SK-N-MC (cell line): ENCODE measurements at regions not wholly inside any gene's neighbourhood (a gene's known extent, or its start where the extent isn't known, plus 50 kb on each side); places are given as distances from the start of the nearest gene placed in this dataset.

Experiments
- DNase-seq: peaks from one replicate; pipeline ENCODE4 v3.0.0-alpha.2; 2011; ENCODE audit warnings: low read depth, low spot score
- H3K27ac ChIP-seq: fragments of 200-600 bp; sonication (generic); 2 replicates; pipeline ENCODE4 v1.5.1; 2016; ENCODE audit warnings: mixed run types
- H3K36me3 ChIP-seq: fragments of 200-600 bp; sonication (generic); 2 replicates; pipeline ENCODE4 v1.6.1; 2017; ENCODE audit warnings: antibody characterized with exemption, low read length, mixed read lengths; ENCODE audit not compliant: insufficient read depth
- H3K4me3 ChIP-seq: fragments of 200-600 bp; sonication (generic); 2 replicates; pipeline ENCODE4 v1.5.1; 2016
- H3K9ac ChIP-seq: fragments of 200-600 bp; sonication (generic); 2 replicates; pipeline ENCODE4 v1.8.0; 2017; ENCODE audit warnings: mixed run types, mixed read lengths; ENCODE audit not compliant: insufficient read length
- H3K9me3 ChIP-seq: fragments of 200-600 bp; sonication (generic); 2 replicates; pipeline ENCODE4 v1.6.1; 2017; ENCODE audit warnings: low read depth, mild to moderate bottlenecking, antibody characterized with exemption, low read length, moderate library complexity, mixed read lengths
- EZH2 ChIP-seq: fragments of 200-600 bp; sonication (generic); IDR thresholded peaks from one replicate; pipeline ENCODE4 v1.6.1; 2017; ENCODE audit warnings: antibody characterized with exemption
- FOXP2 ChIP-seq: optimal IDR thresholded peaks from 2 replicates; pipeline ENCODE3; 2011; ENCODE audit warnings: mild to moderate bottlenecking, moderate library complexity; ENCODE audit not compliant: insufficient read depth; ENCODE audit errors: extremely low read length, control extremely low read depth
- POLR2AphosphoS5 ChIP-seq: IDR thresholded peaks from 2 replicates; pipeline ENCODE4 v1.6.1; 2012; ENCODE audit warnings: mild to moderate bottlenecking, low read depth, low read length, borderline replicate concordance

GRCh38 chr13:53460796-53461195 is 432.2 kb downstream of the OLFM4 start:
- Histone ChIP-seq H3K9me3 (no peaks in the 10 kb centered on the region), H3K9ac (no peak overlapping the region), H3K4me3 (no peak overlapping the region), H3K36me3 (no peaks in the 10 kb centered on the region), H3K27ac (no peak overlapping the region)
- no peak for DNase-seq
- TF ChIP-seq FOXP2 (no peak), POLR2AphosphoS5 (no peak), EZH2 (no peak)

GRCh38 chr13:53463106-53463505 is 434.5 kb downstream of the OLFM4 start:
- H3K9ac ChIP-seq = no peak overlapping the region
- no peak for DNase-seq
- TF ChIP-seq EZH2 (no peak), POLR2AphosphoS5 (no peak), FOXP2 (no peak)
- H3K27ac ChIP-seq = no peak overlapping the region
- H3K4me3 ChIP-seq = no peak overlapping the region
- no peaks in the 10 kb centered on the region for H3K9me3 ChIP-seq
- H3K36me3 ChIP-seq = no peaks in the 10 kb centered on the region

- Histone ChIP-seq H3K4me3 (no peak overlapping the region), H3K27ac (no peak overlapping the region), H3K9ac (no peak overlapping the region), H3K9me3 (no peaks in the 10 kb centered on the region), H3K36me3 (no peaks in the 10 kb centered on the region)
- DNase-seq = no peak
- TF ChIP-seq FOXP2 (no peak), POLR2AphosphoS5 (no peak), EZH2 (no peak)
These were observed 438.0 kb downstream of the OLFM4 start for GRCh38 chr13:53466576-53466975.

- TF ChIP-seq EZH2 = no peak
- no peak for TF ChIP-seq POLR2AphosphoS5
- no peak for TF ChIP-seq FOXP2
- no peak overlapping the region for H3K4me3 ChIP-seq
- no peak overlapping the region for H3K9ac ChIP-seq
- no peaks in the 10 kb centered on the region for H3K9me3 ChIP-seq
- no peaks in the 10 kb centered on the region for H3K36me3 ChIP-seq
- DNase-seq = no peak
- H3K27ac ChIP-seq = no peak overlapping the region
These were observed 444.8 kb downstream of the OLFM4 start for GRCh38 chr13:53473397-53473796.

DNA sequence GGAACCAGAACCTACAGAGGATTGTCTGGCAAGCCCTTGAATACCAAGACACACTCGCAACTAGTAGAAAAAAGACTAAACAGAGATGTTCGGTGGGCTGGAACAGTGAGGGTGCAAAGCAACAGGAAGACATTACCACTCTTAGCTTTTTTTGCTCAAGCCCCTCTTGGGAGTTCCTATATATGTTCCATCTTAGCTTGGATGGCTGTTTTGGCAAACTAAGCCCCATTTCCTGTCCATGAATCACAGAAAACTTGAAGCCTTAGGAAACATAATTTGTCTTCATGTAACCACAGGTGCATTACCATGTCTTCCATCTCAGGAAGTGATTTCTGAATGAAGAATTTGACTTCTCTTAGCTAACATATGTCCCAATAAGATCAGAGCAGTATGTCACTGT is 446.3 kb downstream of the OLFM4 start:
- no peak overlapping the region for H3K27ac ChIP-seq
- H3K9ac ChIP-seq = no peak overlapping the region
- no peaks in the 10 kb centered on the region for H3K9me3 ChIP-seq
- no peak overlapping the region for H3K4me3 ChIP-seq
- no peaks in the 10 kb centered on the region for H3K36me3 ChIP-seq
- DNase-seq = no peak
- TF ChIP-seq POLR2AphosphoS5 (no peak), FOXP2 (no peak), EZH2 (no peak)

DNA sequence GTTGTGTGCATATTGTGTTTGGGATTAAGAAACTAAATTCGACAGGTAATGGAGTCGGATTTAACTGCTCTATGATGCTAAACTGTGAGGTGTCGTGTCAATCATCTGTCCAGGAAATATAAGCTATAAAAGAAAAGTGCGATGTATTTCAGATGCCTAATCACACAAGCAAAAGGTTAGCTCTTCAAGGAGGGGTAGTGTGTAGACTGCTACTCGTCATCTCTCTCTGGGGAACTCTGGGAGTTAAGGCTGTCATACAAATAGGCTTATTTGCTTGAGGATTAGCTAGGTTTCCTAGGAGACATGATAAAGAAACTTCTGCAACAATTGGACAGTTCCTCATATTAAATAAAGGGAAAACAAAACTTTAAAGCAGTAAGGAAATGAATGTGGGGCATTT is 462.1 kb downstream of the OLFM4 start:
- Histone ChIP-seq H3K27ac (no peak overlapping the region), H3K9me3 (no peaks in the 10 kb centered on the region)
- no peak for DNase-seq

GRCh38 chr13:53494406-53494805 is 465.8 kb downstream of the OLFM4 start:
- H3K4me3 ChIP-seq = no peak overlapping the region
- H3K27ac ChIP-seq = no peak overlapping the region
- no peaks in the 10 kb centered on the region for H3K36me3 ChIP-seq
- H3K9ac ChIP-seq = no peak overlapping the region
- TF ChIP-seq POLR2AphosphoS5 (no peak), FOXP2 (no peak), EZH2 (no peak)
- DNase-seq = no peak
- no peaks in the 10 kb centered on the region for H3K9me3 ChIP-seq

More for the DNA sequence above, 462.1 kb downstream of the OLFM4 start:
- H3K4me3 ChIP-seq = no peak overlapping the region
- no peak overlapping the region for H3K9ac ChIP-seq
- TF ChIP-seq FOXP2 = no peak
- TF ChIP-seq POLR2AphosphoS5 = no peak
- no peak for TF ChIP-seq EZH2
- H3K36me3 ChIP-seq = no peaks in the 10 kb centered on the region

- TF ChIP-seq POLR2AphosphoS5 (no peak), EZH2 (no peak), FOXP2 (no peak)
- Histone ChIP-seq H3K4me3 (no peak overlapping the region), H3K9me3 (no peaks in the 10 kb centered on the region), H3K9ac (no peak overlapping the region), H3K36me3 (no peaks in the 10 kb centered on the region), H3K27ac (no peak overlapping the region)
- DNase-seq = no peak
These were observed 471.0 kb downstream of the OLFM4 start for GRCh38 chr13:53499576-53500133.

DNA sequence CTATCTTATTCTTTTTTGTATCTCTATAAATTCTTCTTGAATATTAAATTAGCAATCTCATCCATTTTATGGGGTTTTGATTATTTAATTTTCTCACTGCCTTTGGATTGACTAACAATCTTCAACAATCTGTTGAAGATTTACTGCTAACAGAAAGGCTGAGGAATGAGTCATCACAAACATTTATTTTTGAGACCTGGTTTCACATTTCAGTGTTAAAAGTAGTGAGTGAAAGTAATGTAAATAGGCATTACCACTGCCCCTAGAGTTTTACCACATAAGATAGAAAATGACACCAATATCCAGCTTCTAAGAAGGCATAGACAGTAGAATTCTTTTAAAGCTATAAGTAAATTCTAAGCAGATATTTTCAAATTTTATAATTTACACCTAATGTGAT is 472.8 kb downstream of the OLFM4 start:
- Histone ChIP-seq H3K36me3 (no peaks in the 10 kb centered on the region), H3K4me3 (no peak overlapping the region), H3K27ac (no peak overlapping the region), H3K9ac (no peak overlapping the region), H3K9me3 (no peaks in the 10 kb centered on the region)
- DNase-seq = no peak
- TF ChIP-seq EZH2 (no peak), FOXP2 (no peak), POLR2AphosphoS5 (no peak)
